GM21381 (cell line): ENCODE measurements at regions not wholly inside any gene's neighbourhood (a gene's known extent, or its start where the extent isn't known, plus 50 kb on each side); places are given as distances from the start of the nearest gene placed in this dataset.

Experiments used
- ATAC-seq: cut with Tn5 transposase; IDR thresholded peaks from one replicate; pipeline ENCODE4 v1.9.1; 2021; ENCODE audit warnings: mild to moderate bottlenecking, moderate library complexity; ENCODE audit not compliant: unreplicated experiment

- ATAC-seq, result no peak
These were observed 736.4 kb upstream of the MARCKS start for GRCh38 chr6:113120582-113121285.

GRCh38 chr6:113121571-113121970 lies 735.6 kb upstream of the MARCKS start:
- ATAC-seq, result no peak

- no peak for ATAC-seq
These were observed 735.1 kb upstream of the MARCKS start for GRCh38 chr6:113122060-113122459.

- ATAC-seq, result no peak
These were observed 731.5 kb upstream of the MARCKS start for GRCh38 chr6:113125626-113126025.

- ATAC-seq, result no peak
These were observed 729.2 kb upstream of the MARCKS start for GRCh38 chr6:113127786-113128419.

GRCh38 chr6:113128661-113129060 lies 728.5 kb upstream of the MARCKS start:
- no peak for ATAC-seq

GRCh38 chr6:113129991-113130390 lies 727.2 kb upstream of the MARCKS start:
- ATAC-seq, result no peak

- no peak for ATAC-seq
These were observed 719.7 kb upstream of the MARCKS start for GRCh38 chr6:113137426-113137825.

GRCh38 chr6:113140721-113141120 lies 716.4 kb upstream of the MARCKS start:
- no peak for ATAC-seq

GRCh38 chr6:113141901-113142300 lies 715.2 kb upstream of the MARCKS start:
- ATAC-seq, result no peak

- ATAC-seq, result no peak
These were observed 714.4 kb upstream of the MARCKS start for GRCh38 chr6:113142671-113143174.

GRCh38 chr6:113143206-113143605 lies 713.9 kb upstream of the MARCKS start:
- no peak for ATAC-seq

- ATAC-seq, result no peak
These were observed 713.0 kb upstream of the MARCKS start for GRCh38 chr6:113144117-113144516.

- ATAC-seq, result no peak
These were observed 710.3 kb upstream of the MARCKS start for GRCh38 chr6:113146878-113147277.

GRCh38 chr6:113147544-113147943 lies 709.6 kb upstream of the MARCKS start:
- ATAC-seq, result no peak

GRCh38 chr6:113148566-113148965 lies 708.6 kb upstream of the MARCKS start:
- ATAC-seq, result no peak

GRCh38 chr6:113149511-113149910 lies 707.6 kb upstream of the MARCKS start:
- ATAC-seq, result no peak

GRCh38 chr6:113160306-113161017 lies 696.7 kb upstream of the MARCKS start:
- no peak for ATAC-seq

GRCh38 chr6:113161018-113161315 lies 696.2 kb upstream of the MARCKS start:
- ATAC-seq, result no peak

- ATAC-seq, result no peak
These were observed 694.4 kb upstream of the MARCKS start for GRCh38 chr6:113162739-113163138.

GRCh38 chr6:113168057-113168456 lies 689.1 kb upstream of the MARCKS start:
- no peak for ATAC-seq

GRCh38 chr6:113169484-113169883 lies 687.7 kb upstream of the MARCKS start:
- no peak for ATAC-seq
